ENCODE measurements at regions not wholly inside any gene's neighbourhood (a gene's known extent, or its start where the extent isn't known, plus 50 kb on each side); places are given as distances from the start of the nearest gene placed in this dataset.

- DNase-seq, result no peak
These were observed 314.5 kb upstream of the CCDC54 start for GRCh38 chr3:107062787-107063186.

GRCh38 chr3:107063351-107063750 is 313.9 kb upstream of the CCDC54 start:
- no peak for DNase-seq

- no peak for DNase-seq
These were observed 312.7 kb upstream of the CCDC54 start for GRCh38 chr3:107064405-107065060.

- no peak for DNase-seq
These were observed 312.0 kb upstream of the CCDC54 start for GRCh38 chr3:107065094-107065861.

- no peak for DNase-seq
These were observed 309.8 kb upstream of the CCDC54 start for GRCh38 chr3:107067421-107067820.

GRCh38 chr3:107068980-107069379 is 308.3 kb upstream of the CCDC54 start:
- no peak for DNase-seq

- no peak for DNase-seq
These were observed 300.3 kb upstream of the CCDC54 start for GRCh38 chr3:107076946-107077345.

- no peak for DNase-seq
These were observed 299.8 kb upstream of the CCDC54 start for GRCh38 chr3:107077391-107077790.

- no peak for DNase-seq
These were observed 294.7 kb upstream of the CCDC54 start for GRCh38 chr3:107082527-107082926.

GRCh38 chr3:107085261-107085660 is 292.0 kb upstream of the CCDC54 start:
- no peak for DNase-seq

- DNase-seq, result no peak
These were observed 285.1 kb upstream of the CCDC54 start for GRCh38 chr3:107092121-107092520.

GRCh38 chr3:107098864-107099263 is 278.4 kb upstream of the CCDC54 start:
- no peak for DNase-seq

- no peak for DNase-seq
These were observed 277.1 kb upstream of the CCDC54 start for GRCh38 chr3:107100137-107100536.

- no peak for DNase-seq
These were observed 276.7 kb upstream of the CCDC54 start for GRCh38 chr3:107100573-107100972.

GRCh38 chr3:107103786-107104185 is 273.5 kb upstream of the CCDC54 start:
- DNase-seq, result no peak

GRCh38 chr3:107106316-107106715 is 270.9 kb upstream of the CCDC54 start:
- no peak for DNase-seq

- DNase-seq, result no peak
These were observed 270.3 kb upstream of the CCDC54 start for GRCh38 chr3:107106907-107107306.

- no peak for DNase-seq
These were observed 266.5 kb upstream of the CCDC54 start for GRCh38 chr3:107110596-107111305.

GRCh38 chr3:107111872-107112271 is 265.4 kb upstream of the CCDC54 start:
- no peak for DNase-seq

GRCh38 chr3:107112356-107112755 is 264.9 kb upstream of the CCDC54 start:
- no peak for DNase-seq

GRCh38 chr3:107116251-107116650 is 261.0 kb upstream of the CCDC54 start:
- DNase-seq, result no peak

- DNase-seq, result no peak
These were observed 260.1 kb upstream of the CCDC54 start for GRCh38 chr3:107117156-107117555.

GRCh38 chr3:107117922-107118536 is 259.2 kb upstream of the CCDC54 start:
- no peak for DNase-seq

- no peak for DNase-seq
These were observed 252.4 kb upstream of the CCDC54 start for GRCh38 chr3:107124885-107125284.
